ENCODE measurements at regions not wholly inside any gene's neighbourhood (a gene's known extent, or its start where the extent isn't known, plus 50 kb on each side); places are given as distances from the start of the nearest gene placed in this dataset.
"Not testable (repeated sequence)": the region's sequence is repeated elsewhere in the genome, so short reads cannot be mapped to it uniquely, and the experiment has no call there.

DNA sequence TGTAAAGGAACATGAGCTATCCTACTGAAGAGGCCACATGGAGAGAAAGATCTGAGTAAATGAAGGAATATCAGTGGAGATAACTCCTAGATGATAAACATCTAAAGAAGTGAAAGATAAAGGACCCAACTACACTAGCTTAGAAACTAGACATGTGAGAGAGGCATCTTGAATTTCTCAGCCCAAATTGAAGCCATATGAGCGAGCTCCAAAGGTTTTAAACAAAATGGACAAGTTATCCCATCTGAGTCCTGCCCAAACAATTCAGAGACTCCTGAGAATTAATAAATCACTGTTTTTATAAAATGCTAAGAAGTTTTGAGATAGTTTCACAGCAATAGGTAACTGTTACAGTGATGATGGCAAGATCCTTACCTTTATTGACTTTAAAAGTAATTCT lies 438.9 kb downstream of the NAV3 start:
- no peak for DNase-seq

- DNase-seq, result no peak
Measured at GRCh38 chr12:78271546-78271945, 440.9 kb downstream of the NAV3 start.

- no peak for DNase-seq
Measured at GRCh38 chr12:78275886-78276285, 445.2 kb downstream of the NAV3 start.

- no peak for DNase-seq
Measured at GRCh38 chr12:78278706-78279190, 448.1 kb downstream of the NAV3 start.

- DNase-seq, result no peak
Measured at GRCh38 chr12:78279567-78279966, 448.9 kb downstream of the NAV3 start.

DNA sequence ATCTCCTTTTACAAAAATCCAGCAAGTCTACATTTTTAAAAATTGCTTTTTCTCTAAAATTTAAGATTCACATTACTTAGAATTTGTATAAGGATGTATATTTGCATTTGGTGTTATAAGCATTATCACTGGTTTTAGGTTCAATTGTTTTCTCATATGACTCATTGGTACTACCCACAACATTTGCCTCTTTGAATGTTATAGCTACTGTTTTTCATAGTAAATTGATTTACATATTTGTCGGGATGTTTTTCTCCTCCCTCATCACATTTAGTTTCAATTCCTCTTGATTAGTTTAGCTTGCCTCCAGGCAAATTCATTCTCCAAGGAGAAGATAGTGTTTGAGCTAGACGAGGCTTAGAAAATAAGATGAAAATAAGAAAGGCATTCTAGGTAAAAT lies 450.4 kb downstream of the NAV3 start:
- DNase-seq, result not testable (repeated sequence)

- DNase-seq, result no peak
Measured at GRCh38 chr12:78284417-78284816, 453.7 kb downstream of the NAV3 start.

- no peak for DNase-seq
Measured at GRCh38 chr12:78290606-78291345, 460.1 kb downstream of the NAV3 start.

DNA sequence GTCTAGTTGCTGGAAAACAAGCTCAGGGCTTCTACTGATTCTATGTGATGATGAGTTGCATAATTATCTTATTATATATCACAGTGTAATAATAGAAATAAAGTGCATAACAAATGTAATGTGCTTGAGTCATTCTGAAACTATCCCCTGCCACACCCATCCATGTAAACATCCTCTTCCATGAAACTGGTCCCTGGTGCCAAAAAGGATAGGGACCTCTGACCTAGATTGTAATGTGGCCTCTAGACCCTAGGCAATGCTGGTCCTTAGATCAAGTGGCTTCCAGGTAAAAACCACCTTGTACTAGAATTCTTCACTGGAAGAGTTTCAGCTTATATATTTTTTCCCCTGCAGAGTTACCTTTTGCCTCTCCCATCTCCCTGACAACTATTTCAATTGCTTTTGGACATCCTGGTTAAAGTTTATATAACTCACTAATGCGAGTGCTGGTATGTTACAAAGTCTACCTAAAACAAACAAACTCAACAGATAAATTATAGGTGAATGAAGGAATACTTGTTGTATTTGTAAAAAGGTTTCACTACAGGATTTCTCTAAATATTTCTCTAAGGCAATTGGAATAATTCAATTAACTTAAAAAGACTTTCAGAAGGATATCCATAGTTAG lies 462.5 kb downstream of the NAV3 start:
- DNase-seq, result no peak

- not testable (repeated sequence) for DNase-seq
Measured at GRCh38 chr12:78301282-78301681, 470.6 kb downstream of the NAV3 start.

GRCh38 chr12:78305808-78306207 lies 475.1 kb downstream of the NAV3 start:
- DNase-seq, result no peak

DNA sequence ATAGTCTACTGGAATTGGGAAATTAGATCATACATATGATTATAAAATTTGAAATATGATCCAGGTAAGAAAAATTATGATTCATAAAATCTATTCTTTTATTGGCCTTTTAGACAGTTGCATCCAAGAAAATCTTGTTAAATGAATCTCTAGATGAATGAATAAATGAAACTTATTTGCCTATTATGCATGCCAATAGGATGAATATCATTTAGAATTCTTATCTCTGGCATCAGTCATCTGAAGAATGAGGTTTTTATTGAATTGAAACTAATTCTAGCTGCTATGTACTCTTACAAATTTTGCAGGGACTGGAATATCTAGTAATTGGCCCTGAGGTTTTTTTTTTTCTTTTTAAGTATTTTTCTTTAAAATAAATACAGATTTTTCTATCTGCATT lies 475.5 kb downstream of the NAV3 start:
- no peak for DNase-seq

GRCh38 chr12:78308701-78309100 lies 478.0 kb downstream of the NAV3 start:
- no peak for DNase-seq

DNA sequence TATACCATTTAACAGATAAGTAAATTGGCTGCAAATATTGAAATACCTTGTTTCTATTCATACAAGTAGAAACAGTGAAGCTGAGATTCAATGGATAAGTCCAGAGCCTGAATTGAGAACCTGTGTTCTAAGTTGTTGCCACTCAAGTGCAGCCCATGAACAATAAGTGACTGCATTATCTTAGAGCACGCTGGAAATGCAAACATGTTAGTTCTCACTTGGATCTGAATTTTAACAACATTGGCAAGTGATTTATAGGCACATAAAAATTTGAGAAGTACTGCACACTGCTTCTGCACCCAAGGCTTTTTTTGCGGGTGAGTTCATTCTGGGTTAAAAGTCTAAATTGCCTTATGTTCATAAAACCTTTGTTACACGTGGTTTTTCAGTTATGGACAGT lies 484.3 kb downstream of the NAV3 start:
- DNase-seq, result no peak

GRCh38 chr12:78316136-78316535 lies 485.4 kb downstream of the NAV3 start:
- DNase-seq, result no peak

- no peak for DNase-seq
Measured at GRCh38 chr12:78316631-78317468, 486.2 kb downstream of the NAV3 start.

DNA sequence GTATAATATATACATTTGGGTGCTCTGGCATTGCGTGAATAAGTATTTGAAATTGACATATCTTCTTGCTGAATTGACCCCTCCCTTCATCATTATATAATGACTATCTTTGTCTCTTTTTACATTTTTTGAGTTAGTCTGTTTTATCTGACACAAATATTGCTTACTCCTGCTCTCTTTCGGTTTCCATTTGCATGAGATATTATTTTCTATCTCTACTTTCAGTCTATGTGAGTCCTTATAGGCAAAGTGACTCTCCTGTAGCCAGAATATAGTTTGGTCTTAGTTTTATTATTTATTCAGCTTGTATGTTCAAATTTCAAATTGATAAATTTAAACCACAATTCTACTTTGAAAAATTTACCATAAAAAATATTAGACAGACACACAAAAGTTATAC lies 491.0 kb downstream of the NAV3 start:
- no peak for DNase-seq

- DNase-seq, result no peak
Measured at GRCh38 chr12:78323226-78323625, 492.5 kb downstream of the NAV3 start.

DNA sequence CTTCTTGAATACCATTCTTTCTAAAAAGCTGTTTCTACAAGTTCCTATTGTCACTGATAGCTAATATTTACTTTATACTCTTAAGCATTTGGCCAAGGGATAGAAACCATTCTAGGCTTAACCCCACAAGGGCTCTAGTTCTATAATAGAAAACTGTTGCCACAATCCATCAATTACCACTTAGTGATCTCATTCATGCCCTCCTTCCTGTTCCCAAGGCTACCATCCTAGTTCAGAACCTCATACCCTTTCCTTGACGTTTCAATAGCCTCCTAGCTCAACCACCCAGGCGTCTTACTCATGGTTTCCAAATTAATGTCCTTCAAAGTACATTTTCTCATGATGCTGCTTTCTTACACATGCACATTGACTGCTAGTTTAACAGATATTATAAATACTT lies 493.5 kb downstream of the NAV3 start:
- no peak for DNase-seq

GRCh38 chr12:78328524-78328923 lies 497.8 kb downstream of the NAV3 start:
- DNase-seq, result no peak

DNA sequence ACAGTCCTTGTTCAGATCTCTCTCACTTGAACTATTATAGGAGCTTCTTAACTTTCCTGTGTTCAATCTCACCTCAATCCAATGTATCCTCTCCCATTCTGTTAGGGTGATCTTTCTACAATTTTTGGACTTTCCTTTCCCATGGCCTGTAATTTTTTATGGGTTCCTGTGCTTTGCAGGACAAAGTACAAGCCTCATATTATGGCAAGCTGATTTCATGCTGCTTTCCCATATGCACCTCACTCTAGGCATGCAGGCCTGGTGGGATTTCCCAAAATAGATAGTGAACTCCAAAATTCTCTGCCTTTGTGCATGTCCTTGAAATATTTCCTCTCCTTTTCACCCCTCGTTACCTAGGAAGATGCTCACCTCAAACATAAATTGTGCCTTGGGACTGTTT lies 499.4 kb downstream of the NAV3 start:
- DNase-seq, result no peak

- no peak for DNase-seq
Measured at GRCh38 chr12:78331181-78331580, 500.5 kb downstream of the NAV3 start.

DNA sequence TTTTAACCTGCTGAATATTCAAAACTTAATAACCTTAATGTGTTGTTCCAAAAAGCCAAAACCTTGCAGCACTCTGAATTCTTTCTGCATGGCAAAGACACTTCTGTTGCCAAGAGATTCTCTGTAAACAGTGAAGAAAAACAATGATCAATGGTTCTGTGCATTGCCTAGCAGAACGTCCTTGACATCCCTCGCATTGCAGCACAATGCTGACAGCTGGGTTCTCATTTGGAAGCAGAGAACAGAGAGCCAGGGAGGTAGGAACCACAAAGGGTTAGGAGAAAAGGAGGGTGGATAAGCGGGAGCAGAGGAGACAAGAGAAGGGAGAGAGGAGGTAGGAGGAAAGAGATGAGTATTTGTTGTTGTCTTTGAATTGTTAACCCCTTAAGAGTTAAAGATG lies 501.1 kb downstream of the NAV3 start:
- no peak for DNase-seq

Measured in RPMI8226 (cell line).